ENCODE measurements at regions not wholly inside any gene's neighbourhood (a gene's known extent, or its start where the extent isn't known, plus 50 kb on each side); places are given as distances from the start of the nearest gene placed in this dataset.

DNA sequence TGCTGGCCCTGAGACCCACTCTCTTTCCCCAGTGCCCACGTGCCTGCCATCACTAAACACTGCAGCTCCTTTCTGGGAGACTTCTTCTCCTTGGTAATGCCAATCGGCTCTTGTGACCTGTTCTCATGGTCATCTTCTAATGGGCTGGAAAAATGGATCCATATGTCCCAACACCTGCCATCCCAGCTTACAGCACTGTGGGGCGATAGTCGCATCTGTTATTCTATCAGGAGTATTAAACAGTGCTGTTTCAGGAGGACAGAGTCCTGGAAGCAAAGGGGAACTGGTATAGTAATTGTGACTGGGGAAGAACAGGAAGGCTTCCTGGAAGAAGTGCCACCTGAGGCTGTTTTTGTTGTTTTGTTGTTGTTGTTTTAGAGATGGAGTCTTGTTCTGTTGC lies 411.2 kb downstream of the GLRX3 start:
- TF ChIP-seq POLR2A (IDR thresholded peaks at IDR 0.05): no peak
- TF ChIP-seq, protein P1, sequence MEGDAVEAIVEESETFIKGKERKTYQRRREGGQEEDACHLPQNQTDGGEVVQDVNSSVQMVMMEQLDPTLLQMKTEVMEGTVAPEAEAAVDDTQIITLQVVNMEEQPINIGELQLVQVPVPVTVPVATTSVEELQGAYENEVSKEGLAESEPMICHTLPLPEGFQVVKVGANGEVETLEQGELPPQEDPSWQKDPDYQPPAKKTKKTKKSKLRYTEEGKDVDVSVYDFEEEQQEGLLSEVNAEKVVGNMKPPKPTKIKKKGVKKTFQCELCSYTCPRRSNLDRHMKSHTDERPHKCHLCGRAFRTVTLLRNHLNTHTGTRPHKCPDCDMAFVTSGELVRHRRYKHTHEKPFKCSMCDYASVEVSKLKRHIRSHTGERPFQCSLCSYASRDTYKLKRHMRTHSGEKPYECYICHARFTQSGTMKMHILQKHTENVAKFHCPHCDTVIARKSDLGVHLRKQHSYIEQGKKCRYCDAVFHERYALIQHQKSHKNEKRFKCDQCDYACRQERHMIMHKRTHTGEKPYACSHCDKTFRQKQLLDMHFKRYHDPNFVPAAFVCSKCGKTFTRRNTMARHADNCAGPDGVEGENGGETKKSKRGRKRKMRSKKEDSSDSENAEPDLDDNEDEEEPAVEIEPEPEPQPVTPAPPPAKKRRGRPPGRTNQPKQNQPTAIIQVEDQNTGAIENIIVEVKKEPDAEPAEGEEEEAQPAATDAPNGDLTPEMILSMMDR (IDR thresholded peaks at IDR 0.05): no peak
